ENCODE measurements at regions not wholly inside any gene's neighbourhood (a gene's known extent, or its start where the extent isn't known, plus 50 kb on each side); places are given as distances from the start of the nearest gene placed in this dataset.

DNA sequence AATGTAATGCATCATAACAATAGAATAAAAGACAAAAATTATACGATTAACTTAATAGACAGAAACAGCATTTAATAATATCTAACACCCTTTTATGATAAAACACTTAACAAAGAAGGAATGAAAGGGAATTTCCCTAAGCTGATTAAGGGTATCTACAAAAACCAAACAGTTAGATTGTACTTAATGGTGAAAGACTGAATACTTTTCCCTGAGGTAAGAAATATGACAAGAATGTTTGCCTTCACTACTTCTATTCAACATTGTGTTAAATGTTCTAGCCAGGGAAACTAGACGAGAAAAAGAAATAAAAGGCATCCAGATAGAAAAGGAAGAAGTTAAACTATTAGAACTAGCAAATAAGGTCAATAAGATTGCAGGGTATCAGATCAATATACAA is 276.9 kb downstream of the BAMBI start:
- no peak for TF ChIP-seq POLR2A (IDR thresholded peaks at IDR 0.05)
- TF ChIP-seq, protein P1, sequence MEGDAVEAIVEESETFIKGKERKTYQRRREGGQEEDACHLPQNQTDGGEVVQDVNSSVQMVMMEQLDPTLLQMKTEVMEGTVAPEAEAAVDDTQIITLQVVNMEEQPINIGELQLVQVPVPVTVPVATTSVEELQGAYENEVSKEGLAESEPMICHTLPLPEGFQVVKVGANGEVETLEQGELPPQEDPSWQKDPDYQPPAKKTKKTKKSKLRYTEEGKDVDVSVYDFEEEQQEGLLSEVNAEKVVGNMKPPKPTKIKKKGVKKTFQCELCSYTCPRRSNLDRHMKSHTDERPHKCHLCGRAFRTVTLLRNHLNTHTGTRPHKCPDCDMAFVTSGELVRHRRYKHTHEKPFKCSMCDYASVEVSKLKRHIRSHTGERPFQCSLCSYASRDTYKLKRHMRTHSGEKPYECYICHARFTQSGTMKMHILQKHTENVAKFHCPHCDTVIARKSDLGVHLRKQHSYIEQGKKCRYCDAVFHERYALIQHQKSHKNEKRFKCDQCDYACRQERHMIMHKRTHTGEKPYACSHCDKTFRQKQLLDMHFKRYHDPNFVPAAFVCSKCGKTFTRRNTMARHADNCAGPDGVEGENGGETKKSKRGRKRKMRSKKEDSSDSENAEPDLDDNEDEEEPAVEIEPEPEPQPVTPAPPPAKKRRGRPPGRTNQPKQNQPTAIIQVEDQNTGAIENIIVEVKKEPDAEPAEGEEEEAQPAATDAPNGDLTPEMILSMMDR (IDR thresholded peaks at IDR 0.05) = no peak
